NK-92 (cell line): ENCODE measurements at regions not wholly inside any gene's neighbourhood (a gene's known extent, or its start where the extent isn't known, plus 50 kb on each side); places are given as distances from the start of the nearest gene placed in this dataset.

Experiments
- DNase-seq: peaks from one replicate; lab custom pipeline; 2025; ENCODE audit not compliant: unreplicated experiment; lab: John Stamatoyannopoulos, UW

DNA sequence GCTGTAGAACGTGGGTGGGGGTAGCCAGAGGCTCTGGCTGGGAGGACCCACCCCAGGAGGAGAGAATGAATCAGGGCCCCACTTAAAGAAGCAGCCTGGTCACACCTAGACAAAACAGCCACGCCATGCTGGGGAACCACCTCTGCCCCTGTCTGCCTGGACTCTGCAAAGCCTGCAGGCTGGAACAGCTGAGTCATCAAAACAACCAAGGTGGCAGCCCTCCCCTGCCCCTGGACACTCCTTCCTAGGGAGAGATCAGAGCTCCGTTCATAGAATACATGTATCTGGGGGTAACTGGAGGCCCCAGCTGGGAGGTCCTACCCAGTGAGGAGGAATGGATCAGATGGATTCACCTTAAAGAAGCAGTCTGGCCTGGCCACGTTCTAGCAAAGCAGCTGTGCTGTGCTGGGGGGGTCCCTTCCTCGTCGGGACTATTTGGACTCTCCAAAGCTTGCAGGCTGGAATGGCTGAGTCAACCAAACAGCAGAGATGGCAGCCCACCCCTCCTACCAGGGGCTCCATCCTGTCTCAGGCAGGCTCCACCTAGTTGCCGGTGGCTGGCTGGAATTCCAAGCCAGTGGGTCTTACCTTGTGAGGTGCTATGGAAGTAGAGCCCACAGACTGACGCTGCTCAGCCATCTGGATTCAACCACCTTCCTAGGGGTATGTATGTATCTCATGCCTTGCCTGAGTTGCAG is 50.5 kb upstream of the NT5C1B start:
- DNase-seq = no peak
